ENCODE measurements at regions not wholly inside any gene's neighbourhood (a gene's known extent, or its start where the extent isn't known, plus 50 kb on each side); places are given as distances from the start of the nearest gene placed in this dataset.
"Not testable (repeated sequence)": the region's sequence is repeated elsewhere in the genome, so short reads cannot be mapped to it uniquely, and the experiment has no call there.

GRCh38 chr5:87746891-87747377 lies 334.2 kb upstream of the CCNH start:
- in situ Hi-C loops (cut with HindIII; ENCODE audit: low pct_unique_long_range_greater_than_20kb, low sequenced_read_pairs) = no loop called here
- no peak for DNase-seq (ENCODE audit: low read depth)

DNA sequence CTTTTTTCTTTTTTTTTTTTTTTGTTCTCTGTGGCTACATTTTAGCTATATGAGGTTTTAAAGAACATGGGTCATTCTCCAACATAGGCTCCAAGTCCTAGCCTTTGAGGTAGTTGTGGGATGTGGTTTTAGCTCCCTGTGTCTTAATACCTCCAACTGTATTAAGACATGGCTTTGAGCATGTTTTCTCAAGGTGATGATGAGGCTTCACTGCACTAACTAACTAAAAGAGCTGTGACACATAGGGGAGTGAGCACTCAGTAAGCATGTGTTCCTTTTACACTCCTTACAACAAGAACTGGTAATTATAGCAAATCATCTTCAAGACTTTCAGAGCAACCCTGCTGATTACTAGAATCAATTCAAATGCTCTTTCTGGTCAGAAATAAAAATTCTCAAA lies 333.6 kb upstream of the CCNH start:
- no peak for DNase-seq (ENCODE audit: low read depth)
- in situ Hi-C loops (cut with HindIII; ENCODE audit: low pct_unique_long_range_greater_than_20kb, low sequenced_read_pairs) = no loop called here

DNA sequence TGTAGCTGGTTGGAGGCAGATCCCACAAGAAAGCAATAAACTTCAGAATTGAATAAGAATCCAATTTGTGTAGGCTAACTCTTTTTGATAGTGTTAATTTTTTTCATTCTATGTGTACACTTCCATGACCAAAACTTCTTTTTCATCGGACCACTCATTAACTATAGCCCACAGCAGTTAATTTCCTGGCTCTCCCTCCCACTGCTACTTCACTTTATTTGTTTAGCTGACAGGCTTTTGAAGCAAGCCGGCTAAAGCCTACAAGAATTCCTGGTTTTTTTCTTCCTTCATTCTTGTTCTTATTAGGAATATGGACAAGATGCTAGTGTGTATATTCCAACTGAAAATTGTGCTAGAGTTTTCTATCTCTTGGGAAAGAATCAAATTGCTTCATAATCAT lies 329.2 kb upstream of the CCNH start:
- no peak for DNase-seq (ENCODE audit: low read depth)
- in situ Hi-C loops (cut with HindIII; ENCODE audit: low pct_unique_long_range_greater_than_20kb, low sequenced_read_pairs) = no loop called here

DNA sequence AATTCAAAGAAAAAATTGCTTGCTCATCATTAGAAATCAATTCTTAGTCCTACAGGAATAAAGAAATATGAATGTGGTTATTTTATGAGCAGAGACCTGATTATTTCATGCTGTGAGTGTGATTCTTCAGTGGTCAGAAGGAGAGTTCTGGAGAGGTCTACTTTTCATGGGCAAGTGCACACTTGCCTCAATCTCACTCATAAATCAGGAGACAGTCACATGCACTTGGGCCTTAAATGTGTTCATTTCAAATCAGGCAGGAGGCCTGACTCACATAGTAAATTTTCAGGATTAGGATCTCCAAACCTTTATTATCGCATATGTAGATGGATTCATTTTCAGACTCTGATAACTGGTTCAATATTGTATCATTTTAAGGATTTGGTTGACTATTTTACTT lies 323.2 kb upstream of the CCNH start:
- no peak for DNase-seq (ENCODE audit: low read depth)
- in situ Hi-C loops (cut with HindIII; ENCODE audit: low pct_unique_long_range_greater_than_20kb, low sequenced_read_pairs) = no loop called here

DNA sequence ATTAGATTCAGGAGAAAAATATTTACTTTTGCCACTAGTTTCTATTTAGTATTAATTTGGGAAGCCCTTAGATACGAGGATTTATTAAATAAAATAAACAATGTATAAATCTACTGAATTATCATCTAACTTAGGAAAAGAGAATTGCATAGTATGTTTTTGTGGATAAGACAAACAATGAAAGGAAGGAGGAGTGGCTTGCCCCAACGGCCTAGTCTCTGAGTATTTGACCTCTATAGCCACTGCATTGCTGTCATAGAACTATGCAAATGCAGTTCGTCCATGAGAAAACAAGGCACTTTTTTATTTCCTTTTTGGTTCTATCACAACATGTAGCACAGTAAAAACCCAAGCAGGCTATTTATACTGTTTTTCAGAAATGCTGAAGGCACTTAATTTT lies 321.2 kb upstream of the CCNH start:
- no peak for DNase-seq (ENCODE audit: low read depth)
- in situ Hi-C loops (cut with HindIII; ENCODE audit: low pct_unique_long_range_greater_than_20kb, low sequenced_read_pairs) = no loop called here

GRCh38 chr5:87732875-87733768 lies 320.4 kb upstream of the CCNH start:
- no peak for DNase-seq (ENCODE audit: low read depth)
- in situ Hi-C loops (cut with HindIII; ENCODE audit: low pct_unique_long_range_greater_than_20kb, low sequenced_read_pairs) = no loop called here

DNA sequence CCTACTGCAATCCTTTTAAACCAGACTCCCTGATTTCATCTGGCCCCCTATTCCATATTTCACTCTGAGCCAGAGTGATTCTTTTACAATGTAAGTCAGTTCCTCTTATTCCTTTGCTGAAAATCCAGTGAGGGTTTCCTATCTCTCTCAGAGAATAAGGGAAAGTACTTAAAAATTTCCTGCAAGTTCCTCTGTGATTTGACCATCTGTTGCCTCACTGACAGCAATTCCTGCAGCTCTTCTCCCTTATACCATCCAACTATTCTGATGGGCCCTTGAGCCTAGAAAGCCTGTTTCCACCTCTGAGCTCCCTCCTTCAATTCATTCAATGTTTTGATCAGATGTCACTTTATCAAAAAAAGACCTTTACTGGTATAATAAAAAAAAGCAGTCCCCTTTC lies 317.1 kb upstream of the CCNH start:
- no peak for DNase-seq (ENCODE audit: low read depth)
- in situ Hi-C loops (cut with HindIII; ENCODE audit: low pct_unique_long_range_greater_than_20kb, low sequenced_read_pairs) = no loop called here

DNA sequence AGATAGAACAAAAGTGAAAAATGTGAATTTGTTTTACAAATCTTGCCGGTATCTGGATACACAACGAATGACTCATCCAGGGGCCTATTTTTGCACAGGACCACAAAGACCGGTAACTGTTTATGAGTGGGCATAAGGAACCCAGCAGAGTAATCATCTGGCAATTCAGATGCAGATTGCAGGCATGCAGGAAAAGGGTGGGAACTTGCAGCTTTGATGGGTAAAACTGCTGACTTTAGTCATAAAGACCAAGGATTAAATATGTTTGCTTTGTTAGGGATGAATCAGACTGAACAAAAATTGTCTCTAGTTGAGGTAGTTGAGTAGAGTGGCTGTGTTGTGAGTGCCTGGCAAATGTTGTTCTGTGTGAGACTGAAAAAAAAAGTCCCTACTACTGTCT lies 309.6 kb upstream of the CCNH start:
- in situ Hi-C loops (cut with HindIII; ENCODE audit: low pct_unique_long_range_greater_than_20kb, low sequenced_read_pairs) = no loop called here
- no peak for DNase-seq (ENCODE audit: low read depth)

DNA sequence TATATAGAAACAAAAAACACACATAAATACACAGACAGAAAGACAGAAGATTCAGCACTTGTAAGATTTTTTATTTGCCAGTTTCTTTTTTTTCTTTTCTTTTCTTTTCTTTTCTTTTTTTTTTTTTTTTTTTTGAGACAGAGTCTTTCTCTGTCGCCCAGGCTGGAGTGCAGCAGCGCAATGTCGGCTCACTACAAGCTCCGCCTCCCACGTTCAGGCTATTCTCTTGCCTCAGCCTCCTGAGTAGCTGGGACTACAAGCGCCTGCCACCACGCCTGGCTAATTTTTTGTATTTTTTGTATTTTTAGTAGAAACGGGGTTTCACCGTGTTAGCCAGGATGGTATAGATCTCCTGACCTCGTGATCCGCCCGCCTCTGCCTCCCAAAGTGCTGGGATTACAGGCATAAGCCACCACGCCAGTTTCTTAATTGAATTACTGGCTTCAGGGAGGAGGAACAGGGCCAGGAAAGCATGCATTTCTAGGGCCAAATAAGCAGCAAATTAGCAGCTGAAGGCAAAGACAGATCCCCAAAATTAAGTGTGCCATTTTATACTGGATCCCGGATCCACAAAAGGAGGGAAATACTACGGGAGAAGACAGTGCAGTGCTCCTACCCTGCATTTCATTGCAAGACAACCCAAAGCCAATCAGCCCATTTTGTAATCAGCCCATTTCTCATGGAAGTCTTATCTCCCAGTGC lies 305.6 kb upstream of the CCNH start:
- in situ Hi-C loops (cut with HindIII; ENCODE audit: low pct_unique_long_range_greater_than_20kb, low sequenced_read_pairs); DNase-seq (ENCODE audit: low read depth): not testable (repeated sequence)

DNA sequence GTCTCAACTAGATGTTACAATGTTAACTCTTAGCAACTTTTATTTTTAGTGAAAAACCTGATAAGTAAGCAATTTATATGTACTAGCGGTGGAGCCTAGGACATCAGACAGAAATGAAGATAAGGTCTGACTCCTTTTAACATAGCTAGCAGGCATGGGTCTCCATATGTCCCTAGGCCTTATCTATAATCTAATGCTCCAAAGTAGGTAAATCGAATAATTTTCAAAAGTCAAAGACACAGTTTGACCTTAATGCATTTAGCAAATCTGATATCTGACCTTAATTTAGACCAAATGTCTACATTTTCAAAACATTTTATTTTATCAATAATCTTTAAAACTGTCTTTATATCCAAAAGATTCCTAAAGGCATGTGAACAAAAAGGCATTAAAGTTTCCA lies 305.0 kb upstream of the CCNH start:
- in situ Hi-C loops (cut with HindIII; ENCODE audit: low pct_unique_long_range_greater_than_20kb, low sequenced_read_pairs) = no loop called here
- DNase-seq (ENCODE audit: low read depth) = no peak

- in situ Hi-C loops (cut with HindIII; ENCODE audit: low pct_unique_long_range_greater_than_20kb, low sequenced_read_pairs) = no loop called here
Observed at GRCh38 chr5:87705876-87706275, 293.1 kb upstream of the CCNH start.

GRCh38 chr5:87686975-87687374 lies 274.2 kb upstream of the CCNH start:
- DNase-seq (ENCODE audit: low read depth) = no peak
- in situ Hi-C loops (cut with HindIII; ENCODE audit: low pct_unique_long_range_greater_than_20kb, low sequenced_read_pairs) = no loop called here

More at GRCh38 chr5:87705876-87706275, 293.1 kb upstream of the CCNH start:
- no peak for DNase-seq (ENCODE audit: low read depth)

DNA sequence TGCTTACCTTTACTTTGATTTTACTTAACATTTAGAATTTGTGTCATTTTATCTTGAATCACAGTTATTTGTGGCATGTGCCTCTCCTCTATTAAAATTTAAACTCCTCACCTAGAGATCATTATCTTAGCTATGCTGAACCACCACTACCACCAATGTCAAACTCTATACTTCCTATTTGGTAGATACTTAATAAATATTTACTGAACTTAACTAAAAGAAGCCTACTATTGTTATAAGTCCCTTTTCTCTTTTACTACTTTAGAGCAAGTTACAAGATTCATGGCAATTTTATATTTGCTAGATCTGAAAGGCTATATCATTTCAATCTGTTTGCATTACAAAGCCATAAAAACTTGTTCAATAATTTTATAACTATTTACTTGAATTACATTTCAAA lies 273.3 kb upstream of the CCNH start:
- in situ Hi-C loops (cut with HindIII; ENCODE audit: low pct_unique_long_range_greater_than_20kb, low sequenced_read_pairs) = no loop called here
- no peak for DNase-seq (ENCODE audit: low read depth)

GRCh38 chr5:87674235-87674634 lies 261.5 kb upstream of the CCNH start:
- in situ Hi-C loops (cut with HindIII; ENCODE audit: low pct_unique_long_range_greater_than_20kb, low sequenced_read_pairs) = no loop called here
- no peak for DNase-seq (ENCODE audit: low read depth)

GRCh38 chr5:87671146-87671545 lies 258.4 kb upstream of the CCNH start:
- in situ Hi-C loops (cut with HindIII; ENCODE audit: low pct_unique_long_range_greater_than_20kb, low sequenced_read_pairs) = no loop called here
- DNase-seq (ENCODE audit: low read depth) = no peak

GRCh38 chr5:87665166-87665565 lies 252.4 kb upstream of the CCNH start:
- in situ Hi-C loops (cut with HindIII; ENCODE audit: low pct_unique_long_range_greater_than_20kb, low sequenced_read_pairs) = no loop called here
- no peak for DNase-seq (ENCODE audit: low read depth)

DNA sequence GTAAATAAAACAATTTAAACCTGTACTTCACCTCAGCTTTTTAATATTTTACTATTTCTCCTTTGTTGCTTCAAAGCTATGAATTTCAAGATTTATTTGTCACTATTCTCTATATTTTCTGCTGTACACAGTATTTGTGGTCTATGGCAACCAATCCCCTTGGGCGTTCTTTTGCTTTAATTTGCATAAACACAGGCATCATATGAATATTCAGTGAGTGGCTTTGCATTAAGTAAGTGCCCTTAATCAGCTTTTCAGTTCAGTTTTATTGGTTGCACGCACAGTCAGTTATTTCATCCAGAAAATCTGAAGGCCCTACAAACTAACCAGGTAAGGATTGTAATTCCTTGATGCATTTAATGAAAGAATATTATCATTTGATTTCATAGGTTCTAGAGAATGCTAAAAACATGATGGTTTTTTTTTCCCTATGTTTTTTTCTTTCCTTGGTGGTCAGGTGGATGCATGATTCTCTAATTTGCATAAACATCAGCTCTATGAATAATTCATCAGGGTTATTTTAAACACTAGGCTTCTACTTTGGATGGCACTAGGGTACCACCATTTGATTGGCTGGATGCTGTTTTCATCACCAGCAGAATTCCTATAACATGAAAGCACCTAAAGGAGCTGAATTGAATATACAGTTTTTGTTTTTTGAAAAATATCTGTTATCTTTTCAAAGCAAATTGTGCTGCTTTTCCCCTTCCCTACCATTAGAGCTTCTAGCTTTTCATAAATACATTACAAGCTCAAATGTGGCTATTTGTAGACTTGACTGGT lies 249.2 kb upstream of the CCNH start:
- DNase-seq (ENCODE audit: low read depth) = no peak
- in situ Hi-C loops (cut with HindIII; ENCODE audit: low pct_unique_long_range_greater_than_20kb, low sequenced_read_pairs) = no loop called here

DNA sequence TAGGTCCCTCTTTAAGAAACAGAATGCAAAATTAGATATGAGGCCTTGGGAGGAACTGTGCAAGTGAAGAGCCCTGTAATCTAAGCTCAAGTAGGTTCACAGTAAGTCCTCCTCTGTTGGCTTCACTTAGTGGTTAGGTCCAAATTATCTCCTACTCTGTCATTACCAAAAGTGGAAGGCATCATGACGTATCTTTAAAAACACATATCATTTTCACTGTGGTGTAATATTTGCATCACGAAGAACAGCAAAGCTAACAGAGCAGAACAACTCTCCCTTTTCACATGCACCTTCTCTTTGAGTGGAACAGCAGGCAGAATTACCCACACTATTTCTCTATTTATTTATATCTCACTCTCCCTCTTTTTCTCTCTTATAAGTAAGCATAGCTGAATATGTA lies 240.5 kb upstream of the CCNH start:
- in situ Hi-C loops (cut with HindIII; ENCODE audit: low pct_unique_long_range_greater_than_20kb, low sequenced_read_pairs) = no loop called here
- DNase-seq (ENCODE audit: low read depth) = no peak

GRCh38 chr5:87650284-87650683 lies 237.6 kb upstream of the CCNH start:
- no peak for DNase-seq (ENCODE audit: low read depth)

More at GRCh38 chr5:87650284-87650683, 237.6 kb upstream of the CCNH start:
- in situ Hi-C loops (cut with HindIII; ENCODE audit: low pct_unique_long_range_greater_than_20kb, low sequenced_read_pairs) = no loop called here

All from Caki2 (cell line).